NCI-H510A (cell line): ENCODE measurements at regions not wholly inside any gene's neighbourhood (a gene's known extent, or its start where the extent isn't known, plus 50 kb on each side); places are given as distances from the start of the nearest gene placed in this dataset.
"Not testable (repeated sequence)": the region's sequence is repeated elsewhere in the genome, so short reads cannot be mapped to it uniquely, and the experiment has no call there.

Experiments
- DNase-seq: peaks from one replicate; lab custom pipeline; 2025; lab: John Stamatoyannopoulos, UW

GRCh38 chr2:77721593-77721992 is 199.4 kb upstream of the LRRTM4 start:
- DNase-seq, result no peak

GRCh38 chr2:77725045-77725444 is 202.9 kb upstream of the LRRTM4 start:
- DNase-seq, result no peak

- DNase-seq, result not testable (repeated sequence)
Observed at GRCh38 chr2:77734662-77735340, 212.6 kb upstream of the LRRTM4 start.

GRCh38 chr2:77737236-77737635 is 215.1 kb upstream of the LRRTM4 start:
- no peak for DNase-seq

GRCh38 chr2:77746780-77747179 is 224.6 kb upstream of the LRRTM4 start:
- DNase-seq, result no peak

GRCh38 chr2:77753710-77754345 is 231.7 kb upstream of the LRRTM4 start:
- DNase-seq, result not testable (repeated sequence)

GRCh38 chr2:77767388-77768076 is 245.4 kb upstream of the LRRTM4 start:
- DNase-seq, result no peak

- no peak for DNase-seq
Observed at GRCh38 chr2:77768508-77768907, 246.3 kb upstream of the LRRTM4 start.

- no peak for DNase-seq
Observed at GRCh38 chr2:77778917-77779316, 256.7 kb upstream of the LRRTM4 start.

- not testable (repeated sequence) for DNase-seq
Observed at GRCh38 chr2:77793500-77793899, 271.3 kb upstream of the LRRTM4 start.

- DNase-seq, result no peak
Observed at GRCh38 chr2:77796397-77796796, 274.2 kb upstream of the LRRTM4 start.

GRCh38 chr2:77797088-77797487 is 274.9 kb upstream of the LRRTM4 start:
- DNase-seq, result no peak

- DNase-seq, result no peak
Observed at GRCh38 chr2:77800410-77800809, 278.2 kb upstream of the LRRTM4 start.

- no peak for DNase-seq
Observed at GRCh38 chr2:77807531-77808215, 285.5 kb upstream of the LRRTM4 start.

- no peak for DNase-seq
Observed at GRCh38 chr2:77808599-77808998, 286.4 kb upstream of the LRRTM4 start.

- no peak for DNase-seq
Observed at GRCh38 chr2:77813599-77813998, 291.4 kb upstream of the LRRTM4 start.

- DNase-seq, result no peak
Observed at GRCh38 chr2:77816618-77817017, 294.4 kb upstream of the LRRTM4 start.

GRCh38 chr2:77818186-77818585 is 296.0 kb upstream of the LRRTM4 start:
- DNase-seq, result no peak

- no peak for DNase-seq
Observed at GRCh38 chr2:77823028-77823427, 300.9 kb upstream of the LRRTM4 start.

- DNase-seq, result no peak
Observed at GRCh38 chr2:77831060-77831459, 308.9 kb upstream of the LRRTM4 start.

GRCh38 chr2:77831471-77831870 is 309.3 kb upstream of the LRRTM4 start:
- no peak for DNase-seq

GRCh38 chr2:77831898-77832297 is 309.7 kb upstream of the LRRTM4 start:
- no peak for DNase-seq
